Spleen (tissue), 11 donors: ENCODE measurements at regions not wholly inside any gene's neighbourhood (a gene's known extent, or its start where the extent isn't known, plus 50 kb on each side); places are given as distances from the start of the nearest gene placed in this dataset.

Experiments
- DNase-seq: peaks from one replicate; pipeline ENCODE4 v3.0.0-alpha.2; 2020
- H3K27ac ChIP-seq, 8 donors: fragments of 200-600 bp; sonication (generic) in 7 of 8; 1 replicate in 4 of 8; 2 replicates in 4 of 8; pipeline versions ENCODE4 v1.5.0 to v1.8.0; 2016 to 2021; ENCODE audit warnings: inconsistent platforms in 4 of 8, mild to moderate bottlenecking in 4 of 8, moderate library complexity in 1 of 8
- H3K27me3 ChIP-seq, 7 donors: fragments of 200-600 bp; sonication (generic) in 6 of 7; replicated peaks in 1 of 7; 1 replicate in 4 of 7; 2 replicates in 3 of 7; pipeline versions ENCODE4 v1.5.0 to v1.8.0; 2016 to 2021; ENCODE audit warnings: inconsistent platforms in 3 of 7, mild to moderate bottlenecking in 1 of 7
- H3K36me3 ChIP-seq, 6 donors: fragments of 200-600 bp; sonication (generic) in 5 of 6; 1 replicate in 4 of 6; 2 replicates in 2 of 6; pipeline versions ENCODE4 v1.5.0 to v1.8.0; 2016 to 2021; ENCODE audit warnings: inconsistent platforms in 2 of 6
- H3K4me1 ChIP-seq, 6 donors: fragments of 200-600 bp; sonication (generic) in 5 of 6; 1 replicate in 3 of 6; 2 replicates in 3 of 6; pipeline versions ENCODE4 v1.5.0 to v1.8.0; 2016 to 2021; ENCODE audit warnings: inconsistent platforms in 3 of 6
- H3K4me3 ChIP-seq, 8 donors: fragments of 200-600 bp; sonication (generic) in 7 of 8; 1 replicate in 4 of 8; 2 replicates in 4 of 8; pipeline versions ENCODE4 v1.5.0 to v1.8.0; 2016 to 2021; ENCODE audit warnings: inconsistent platforms in 4 of 8, mild to moderate bottlenecking in 4 of 8, moderate library complexity in 2 of 8
- H3K9me3 ChIP-seq, 8 donors: fragments of 200-600 bp; sonication (generic) in 7 of 8; 1 replicate in 4 of 8; 2 replicates in 4 of 8; pipeline versions ENCODE4 v1.5.0 to v1.8.0; 2016 to 2021; ENCODE audit warnings: inconsistent platforms in 4 of 8
- POLR2A ChIP-seq, 3 donors: fragments of 450-650 bp; IDR thresholded peaks; one replicate each; pipeline ENCODE4 v1.5.1; 2017; ENCODE audit warnings: antibody characterized with exemption in 3 of 3, mild to moderate bottlenecking in 1 of 3
- POLR2AphosphoS5 ChIP-seq, 3 donors: sonication (generic); formaldehyde crosslinking; IDR thresholded peaks; one replicate each; pipeline ENCODE4 v1.5.1; 2017; ENCODE audit warnings: antibody characterized with exemption in 3 of 3
- WGBS, 5 donors: extraction: QIAGEN DNeasy Blood & Tissue Kit in 3 of 5; methylation state at CpG; one replicate each; pipeline versions ENCODE4 v1.1.5 to v1.1.7; 2013 to 2018; 5-methylcytosine and 5-hydroxymethylcytosine counted together
- intact Hi-C: fragments of 100-400 bp; cut with DNase I; formaldehyde crosslinking; loops from one replicate; pipeline ENCODE4 v1.15.0; 2023; ENCODE audit warnings: low total_unique reads
- TF ChIP-seq, protein P1 (sequence below), 11 experiments: fragments of 200-600 bp in 7 of 11; fragments of 450-650 bp in 4 of 11; sonication (generic) in 4 of 11; IDR thresholded peaks in 8 of 11; conservative IDR thresholded peaks in 3 of 11; 1 replicate in 7 of 11; 2 replicates in 4 of 11; pipeline versions ENCODE4 v1.4.0 to v1.8.0; 2016 to 2021; ENCODE audit warnings: antibody characterized with exemption in 11 of 11, inconsistent platforms in 4 of 11, mild to moderate bottlenecking in 1 of 11
- donor health status: healthy with polysubstance abuse.
- donor health status: DM: no; HTN: no; CAD: no; lungs with moderate emphysema.
- donor health status: DM: no; HTN: no; CAD: no.
- donor health status: Bipolar disorder and iron deficiency.
- donor health status: healthy.
- donor health status: DM: no; HTN: no; CAD: no.
- donor health status: DM: yes; HTN: yes; CAD: no.

DNA sequence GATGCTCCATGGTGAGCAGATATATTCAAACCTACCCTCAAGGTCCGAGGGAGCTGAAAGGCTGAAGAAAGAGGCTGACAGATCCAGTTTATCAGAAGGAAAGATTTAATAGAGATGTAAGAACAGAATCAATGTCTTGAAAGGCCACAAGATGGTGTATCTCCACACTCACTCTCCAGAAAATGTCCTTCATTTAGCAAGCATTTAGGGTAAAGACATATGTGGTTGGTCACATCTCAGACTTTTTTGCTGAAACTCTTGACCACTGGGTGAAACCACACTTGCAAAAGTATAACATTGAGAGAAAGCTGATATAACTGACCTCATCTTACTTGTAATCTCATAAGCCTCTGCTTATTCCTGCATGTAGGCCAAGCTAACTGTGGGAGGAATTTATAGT is 745.8 kb upstream of the GALNTL6 start:
- Histone ChIP-seq H3K4me3 (no peak overlapping the region), H3K27me3 (no peaks in the 10 kb centered on the region), H3K36me3 (no peaks in the 10 kb centered on the region), H3K4me1 (no peaks in the 10 kb centered on the region), H3K27ac (no peak overlapping the region), H3K9me3 (peaks cover 0 to 28% (median 16%) of the 10 kb centered on the region in 8 donors)
- DNase-seq, result no peak
- TF ChIP-seq POLR2A (IDR thresholded peaks at IDR 0.05) (no peak), POLR2AphosphoS5 (IDR thresholded peaks at IDR 0.05) (no peak)
- TF ChIP-seq, protein P1, sequence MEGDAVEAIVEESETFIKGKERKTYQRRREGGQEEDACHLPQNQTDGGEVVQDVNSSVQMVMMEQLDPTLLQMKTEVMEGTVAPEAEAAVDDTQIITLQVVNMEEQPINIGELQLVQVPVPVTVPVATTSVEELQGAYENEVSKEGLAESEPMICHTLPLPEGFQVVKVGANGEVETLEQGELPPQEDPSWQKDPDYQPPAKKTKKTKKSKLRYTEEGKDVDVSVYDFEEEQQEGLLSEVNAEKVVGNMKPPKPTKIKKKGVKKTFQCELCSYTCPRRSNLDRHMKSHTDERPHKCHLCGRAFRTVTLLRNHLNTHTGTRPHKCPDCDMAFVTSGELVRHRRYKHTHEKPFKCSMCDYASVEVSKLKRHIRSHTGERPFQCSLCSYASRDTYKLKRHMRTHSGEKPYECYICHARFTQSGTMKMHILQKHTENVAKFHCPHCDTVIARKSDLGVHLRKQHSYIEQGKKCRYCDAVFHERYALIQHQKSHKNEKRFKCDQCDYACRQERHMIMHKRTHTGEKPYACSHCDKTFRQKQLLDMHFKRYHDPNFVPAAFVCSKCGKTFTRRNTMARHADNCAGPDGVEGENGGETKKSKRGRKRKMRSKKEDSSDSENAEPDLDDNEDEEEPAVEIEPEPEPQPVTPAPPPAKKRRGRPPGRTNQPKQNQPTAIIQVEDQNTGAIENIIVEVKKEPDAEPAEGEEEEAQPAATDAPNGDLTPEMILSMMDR (IDR thresholded peaks at IDR 0.05 in 8 of 11, conservative IDR thresholded peaks at IDR 0.05 in 3 of 11), result no peak
- WGBS, 5 donors, result 57 to 92% (median 65%) methylated on average over 1 of the region's 1 CpG
- intact Hi-C loops, result no loop called here

GRCh38 chr4:171049380-171049779 is 763.8 kb upstream of the GALNTL6 start:
- Histone ChIP-seq H3K27ac (no peak overlapping the region), H3K27me3 (no peaks in the 10 kb centered on the region), H3K36me3 (no peaks in the 10 kb centered on the region), H3K4me3 (no peak overlapping the region), H3K4me1 (no peaks in the 10 kb centered on the region), H3K9me3 (peaks cover 0 to 15% (median 1%) of the 10 kb centered on the region in 8 donors)
- 80 to 95% (median 83%) methylated on average over 1 of the region's 1 CpG for WGBS, 5 donors
- intact Hi-C loops, result no loop called here
- DNase-seq, result no peak
- no peak for TF ChIP-seq POLR2AphosphoS5 (IDR thresholded peaks at IDR 0.05)
- TF ChIP-seq, protein P1 (IDR thresholded peaks at IDR 0.05 in 8 of 11, conservative IDR thresholded peaks at IDR 0.05 in 3 of 11), result no peak
- TF ChIP-seq POLR2A (IDR thresholded peaks at IDR 0.05), result no peak

GRCh38 chr4:171042989-171043524 is 770.1 kb upstream of the GALNTL6 start:
- Histone ChIP-seq H3K9me3 (peaks cover 0 to 21% (median 15%) of the 10 kb centered on the region in 8 donors), H3K4me1 (no peaks in the 10 kb centered on the region), H3K27me3 (no peaks in the 10 kb centered on the region), H3K27ac (no peak overlapping the region), H3K36me3 (no peaks in the 10 kb centered on the region), H3K4me3 (no peak overlapping the region)
- no peak for TF ChIP-seq POLR2AphosphoS5 (IDR thresholded peaks at IDR 0.05)
- TF ChIP-seq, protein P1 (IDR thresholded peaks at IDR 0.05 in 8 of 11, conservative IDR thresholded peaks at IDR 0.05 in 3 of 11), result no peak
- no peak for TF ChIP-seq POLR2A (IDR thresholded peaks at IDR 0.05)
- intact Hi-C loops, result no loop called here
- DNase-seq, result peak; percentile 63
- WGBS, 5 donors, result 94 to 97% (median 94%) methylated on average over 21 to 46 of the region's 46 CpGs

- TF ChIP-seq POLR2AphosphoS5 (IDR thresholded peaks at IDR 0.05), result no peak
- TF ChIP-seq, protein P1 (IDR thresholded peaks at IDR 0.05 in 8 of 11, conservative IDR thresholded peaks at IDR 0.05 in 3 of 11), result no peak
- TF ChIP-seq POLR2A (IDR thresholded peaks at IDR 0.05), result no peak
- no peaks in the 10 kb centered on the region for H3K27me3 ChIP-seq
- no peak for DNase-seq
- peaks cover 0 to 5% (median 0%) of the 10 kb centered on the region in 8 donors for H3K9me3 ChIP-seq
- H3K4me1 ChIP-seq, result no peaks in the 10 kb centered on the region
- H3K27ac ChIP-seq, result no peak overlapping the region
- no peaks in the 10 kb centered on the region for H3K36me3 ChIP-seq
- WGBS, 5 donors, result 75 to 94% (median 82%) methylated on average over 3 of the region's 3 CpGs
- intact Hi-C loops, result no loop called here
- H3K4me3 ChIP-seq, result no peak overlapping the region
These were observed 777.3 kb upstream of the GALNTL6 start for GRCh38 chr4:171035909-171036308.
